Muscle of arm (tissue), 1 donor: ENCODE measurements at regions not wholly inside any gene's neighbourhood (a gene's known extent, or its start where the extent isn't known, plus 50 kb on each side); places are given as distances from the start of the nearest gene placed in this dataset.
"Not testable (repeated sequence)": the region's sequence is repeated elsewhere in the genome, so short reads cannot be mapped to it uniquely, and the experiment has no call there.

Experiments used
- DNase-seq: peaks from one replicate; pipeline ENCODE4 v3.0.0-alpha.2; 2013

GRCh38 chr1:29946057-29946456 is 709.7 kb downstream of the PTPRU start:
- DNase-seq: no peak

- DNase-seq: no peak
These were observed 709.1 kb downstream of the PTPRU start for GRCh38 chr1:29945426-29945825.

- DNase-seq: no peak
These were observed 708.1 kb downstream of the PTPRU start for GRCh38 chr1:29944253-29944905.

- DNase-seq: no peak
These were observed 706.7 kb downstream of the PTPRU start for GRCh38 chr1:29943034-29943433.

GRCh38 chr1:29939079-29939478 is 702.8 kb downstream of the PTPRU start:
- no peak for DNase-seq

- DNase-seq: no peak
These were observed 701.0 kb downstream of the PTPRU start for GRCh38 chr1:29937356-29937755.

GRCh38 chr1:29936031-29936544 is 699.8 kb downstream of the PTPRU start:
- DNase-seq: no peak

GRCh38 chr1:29934255-29934772 is 698.0 kb downstream of the PTPRU start:
- DNase-seq: no peak

GRCh38 chr1:29933067-29933466 is 696.7 kb downstream of the PTPRU start:
- DNase-seq: no peak

- no peak for DNase-seq
These were observed 696.3 kb downstream of the PTPRU start for GRCh38 chr1:29932626-29933025.

- no peak for DNase-seq
These were observed 695.3 kb downstream of the PTPRU start for GRCh38 chr1:29931477-29932175.

- DNase-seq: no peak
These were observed 688.7 kb downstream of the PTPRU start for GRCh38 chr1:29925058-29925457.

- no peak for DNase-seq
These were observed 687.7 kb downstream of the PTPRU start for GRCh38 chr1:29924017-29924431.

- DNase-seq: no peak
These were observed 685.4 kb downstream of the PTPRU start for GRCh38 chr1:29921741-29922140.

GRCh38 chr1:29920784-29921183 is 684.5 kb downstream of the PTPRU start:
- DNase-seq: no peak

- DNase-seq: no peak
These were observed 684.0 kb downstream of the PTPRU start for GRCh38 chr1:29920316-29920715.

- not testable (repeated sequence) for DNase-seq
These were observed 682.7 kb downstream of the PTPRU start for GRCh38 chr1:29919041-29919440.

- no peak for DNase-seq
These were observed 680.5 kb downstream of the PTPRU start for GRCh38 chr1:29916656-29917369.

GRCh38 chr1:29914936-29915335 is 678.6 kb downstream of the PTPRU start:
- DNase-seq: no peak

GRCh38 chr1:29912425-29912824 is 676.1 kb downstream of the PTPRU start:
- no peak for DNase-seq

- DNase-seq: no peak
These were observed 673.6 kb downstream of the PTPRU start for GRCh38 chr1:29909962-29910361.

- no peak for DNase-seq
These were observed 671.3 kb downstream of the PTPRU start for GRCh38 chr1:29907596-29907995.

- DNase-seq: no peak
These were observed 670.6 kb downstream of the PTPRU start for GRCh38 chr1:29906927-29907326.
